T-helper 1 cell treated with Interleukin-12 subunit alpha and Interleukin-12 subunit beta and Interleukin-4 antibody, amounts not matched to agents 30 ng/mL and 1 ng/mL, for 36 hours (primary cell): ENCODE measurements at regions not wholly inside any gene's neighbourhood (a gene's known extent, or its start where the extent isn't known, plus 50 kb on each side); places are given as distances from the start of the nearest gene placed in this dataset.
"Not testable (repeated sequence)": the region's sequence is repeated elsewhere in the genome, so short reads cannot be mapped to it uniquely, and the experiment has no call there.

Experiments used
- intact Hi-C: fragments of 100-400 bp; cut with micrococcal nuclease; formaldehyde crosslinking; loops from one replicate; pipeline ENCODE4 v1.15.1; 2024

GRCh38 chr11:93032580-93032979, 63.1 kb downstream of the MTNR1B start:
- intact Hi-C loops = no loop called here

- intact Hi-C loops = no loop called here
Measured at GRCh38 chr11:93033093-93033492, 63.6 kb downstream of the MTNR1B start.

GRCh38 chr11:93034031-93034722, 64.7 kb downstream of the MTNR1B start:
- intact Hi-C loops = no loop called here

GRCh38 chr11:93034723-93035039, 65.2 kb downstream of the MTNR1B start:
- intact Hi-C loops = no loop called here

GRCh38 chr11:93038521-93038920, 69.1 kb downstream of the MTNR1B start:
- intact Hi-C loops = no loop called here

GRCh38 chr11:93039531-93040240, 70.2 kb downstream of the MTNR1B start:
- intact Hi-C loops = no loop called here

- intact Hi-C loops = no loop called here
Measured at GRCh38 chr11:93041682-93042081, 72.2 kb downstream of the MTNR1B start.

GRCh38 chr11:93043186-93043585, 73.7 kb downstream of the MTNR1B start:
- intact Hi-C loops = not testable (repeated sequence)

- intact Hi-C loops = no loop called here
Measured at GRCh38 chr11:93049740-93050139, 80.3 kb downstream of the MTNR1B start.

GRCh38 chr11:93051186-93051585, 81.7 kb downstream of the MTNR1B start:
- intact Hi-C loops = no loop called here

- intact Hi-C loops = no loop called here
Measured at GRCh38 chr11:93053864-93054263, 84.4 kb downstream of the MTNR1B start.

- intact Hi-C loops = no loop called here
Measured at GRCh38 chr11:93054279-93054678, 84.8 kb downstream of the MTNR1B start.

GRCh38 chr11:93054881-93055280, 85.4 kb downstream of the MTNR1B start:
- intact Hi-C loops = no loop called here

GRCh38 chr11:93059117-93059957, 89.9 kb downstream of the MTNR1B start:
- intact Hi-C loops = no loop called here

- intact Hi-C loops = no loop called here
Measured at GRCh38 chr11:93063086-93063485, 93.6 kb downstream of the MTNR1B start.

GRCh38 chr11:93065074-93065674, 95.7 kb downstream of the MTNR1B start:
- intact Hi-C loops = not testable (repeated sequence)

GRCh38 chr11:93067881-93068390, 98.5 kb downstream of the MTNR1B start:
- intact Hi-C loops = no loop called here

GRCh38 chr11:93072229-93072914, 102.9 kb downstream of the MTNR1B start:
- intact Hi-C loops = no loop called here

GRCh38 chr11:93073026-93073425, 103.6 kb downstream of the MTNR1B start:
- intact Hi-C loops = no loop called here

- intact Hi-C loops = no loop called here
Measured at GRCh38 chr11:93073508-93074280, 104.2 kb downstream of the MTNR1B start.
